Stimulated activated CD8-positive, alpha-beta memory T cell treated with anti-CD3 and anti-CD28 coated beads, Interleukin-12 subunit alpha, Interleukin-12 subunit beta, amount 100 ng/mL, for 4 hours (primary cell): ENCODE measurements at regions not wholly inside any gene's neighbourhood (a gene's known extent, or its start where the extent isn't known, plus 50 kb on each side); places are given as distances from the start of the nearest gene placed in this dataset.

Source experiments
- DNase-seq: peaks from one replicate; pipeline ENCODE4 v3.0.0-alpha.2; 2020; ENCODE audit warnings: low read depth

DNA sequence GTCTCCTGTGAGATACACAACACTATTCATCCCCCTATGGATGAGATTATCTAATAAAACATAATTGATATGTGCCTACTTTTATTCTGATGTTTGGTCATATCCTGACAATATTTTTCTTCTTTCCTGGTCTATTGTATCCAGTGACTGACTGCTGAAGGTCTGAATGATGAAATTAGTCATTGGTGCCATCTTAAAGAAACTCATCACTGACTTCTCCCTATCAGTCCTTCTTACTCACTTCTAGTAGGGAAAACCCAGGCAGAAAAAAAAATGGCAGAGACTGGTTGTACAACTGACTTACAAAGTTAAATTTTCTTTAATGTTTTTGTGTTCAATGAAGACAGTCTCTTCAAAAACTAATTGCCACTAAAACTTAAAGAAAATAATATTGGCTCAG lies 377.4 kb downstream of the HTR7 start:
- no peak for DNase-seq

DNA sequence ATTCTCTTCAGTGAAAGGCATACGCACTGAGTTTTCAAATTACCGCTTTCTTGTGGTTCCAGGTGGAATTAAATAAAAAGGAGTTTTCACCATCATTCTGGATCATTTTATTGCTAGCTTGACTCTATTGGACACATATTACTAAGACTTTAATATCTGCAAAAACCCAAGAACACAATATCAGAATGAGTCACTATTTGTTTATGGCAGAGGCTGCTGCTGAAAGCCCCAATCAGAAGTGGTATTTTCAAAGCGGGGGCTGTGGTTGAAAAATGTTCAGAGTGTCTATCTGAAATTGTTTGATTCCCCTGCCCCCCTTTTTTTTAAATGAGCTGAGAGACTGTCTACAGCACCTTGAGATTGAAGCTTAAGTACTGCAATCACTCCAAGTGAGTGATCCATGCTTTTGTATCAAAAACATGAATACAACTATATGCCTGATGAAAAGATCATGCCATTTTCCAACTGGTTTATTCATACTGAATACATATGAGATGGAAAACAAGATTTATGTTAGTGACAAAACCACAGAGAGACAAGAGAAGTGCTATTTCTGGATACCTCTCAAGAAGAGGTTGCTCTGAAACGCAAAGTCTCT lies 376.4 kb downstream of the HTR7 start:
- DNase-seq = no peak

DNA sequence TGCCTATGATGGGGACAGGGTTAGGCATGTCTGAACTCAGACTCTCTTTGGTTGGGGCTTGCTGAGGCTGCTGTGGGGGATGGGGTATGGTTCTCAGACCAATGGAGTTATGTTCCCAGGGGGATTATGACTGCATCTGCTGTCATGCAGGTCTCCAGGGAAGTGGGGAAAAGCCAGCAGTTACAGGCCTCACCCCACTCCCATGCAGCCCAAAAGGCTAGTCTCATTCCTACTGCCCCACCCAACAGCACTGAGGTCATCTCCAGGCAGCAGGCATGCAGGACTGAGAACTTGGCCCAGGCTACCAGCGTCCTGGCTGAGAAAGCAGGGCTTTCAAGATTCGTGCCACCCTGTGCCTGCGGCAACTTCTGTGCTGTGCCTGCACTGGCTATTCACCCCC lies 373.3 kb downstream of the HTR7 start:
- DNase-seq = no peak

DNA sequence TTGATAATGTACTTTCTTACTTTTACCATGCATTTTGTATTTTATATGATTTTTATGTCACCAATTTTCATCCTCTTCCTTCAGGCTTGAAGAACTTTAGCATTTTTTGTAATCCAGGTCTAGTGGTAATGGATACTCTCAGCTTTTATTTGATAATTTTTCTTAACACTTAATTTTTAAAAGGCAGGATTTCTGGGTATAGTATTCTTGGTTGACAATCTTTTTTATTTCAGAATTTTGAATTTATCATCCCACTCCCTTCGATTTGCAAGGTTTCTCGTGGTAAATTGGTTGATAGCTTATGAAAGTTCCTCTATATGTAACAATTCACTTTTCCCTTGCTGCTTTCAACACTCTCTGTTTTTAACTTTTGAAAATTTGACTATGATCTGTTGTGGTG lies 363.7 kb downstream of the HTR7 start:
- no peak for DNase-seq

DNA sequence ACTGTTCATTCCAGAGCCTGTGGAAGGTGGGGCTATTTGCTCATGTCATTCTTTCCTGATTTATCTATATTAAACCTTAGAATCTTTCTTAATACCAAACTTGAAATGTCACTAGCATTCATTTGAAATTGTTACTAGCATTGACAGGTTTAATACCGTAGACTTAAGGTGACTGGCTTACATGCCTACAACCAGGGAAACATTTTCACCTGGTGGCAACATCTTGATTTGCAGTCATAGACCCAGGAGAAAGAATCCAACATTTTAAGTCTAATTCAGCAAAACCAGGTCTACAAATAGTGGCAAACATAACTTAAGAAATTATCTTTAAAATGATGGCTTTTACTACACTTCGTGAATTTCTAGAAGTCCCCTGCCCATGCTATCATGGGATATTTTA lies 353.7 kb downstream of the HTR7 start:
- no peak for DNase-seq

DNA sequence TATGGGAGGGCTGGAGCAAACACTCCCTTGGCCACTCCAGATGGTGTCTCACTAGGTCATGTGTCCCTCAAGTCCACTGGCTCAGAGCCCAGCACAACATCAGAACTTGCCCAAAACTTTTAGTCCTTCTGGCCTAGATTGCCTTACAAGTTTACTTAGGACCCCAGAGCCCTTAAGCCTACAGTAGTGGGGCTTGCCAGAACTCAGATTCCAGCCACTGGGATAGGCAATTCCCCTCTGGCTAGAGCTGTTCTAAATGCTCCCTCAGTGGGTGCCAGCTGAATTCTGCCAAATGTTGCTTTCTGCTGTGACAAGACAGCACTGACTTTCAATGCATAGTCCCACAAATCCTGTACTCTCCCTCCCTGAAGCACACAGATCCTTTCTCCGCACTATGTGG lies 331.1 kb downstream of the HTR7 start:
- no peak for DNase-seq

DNA sequence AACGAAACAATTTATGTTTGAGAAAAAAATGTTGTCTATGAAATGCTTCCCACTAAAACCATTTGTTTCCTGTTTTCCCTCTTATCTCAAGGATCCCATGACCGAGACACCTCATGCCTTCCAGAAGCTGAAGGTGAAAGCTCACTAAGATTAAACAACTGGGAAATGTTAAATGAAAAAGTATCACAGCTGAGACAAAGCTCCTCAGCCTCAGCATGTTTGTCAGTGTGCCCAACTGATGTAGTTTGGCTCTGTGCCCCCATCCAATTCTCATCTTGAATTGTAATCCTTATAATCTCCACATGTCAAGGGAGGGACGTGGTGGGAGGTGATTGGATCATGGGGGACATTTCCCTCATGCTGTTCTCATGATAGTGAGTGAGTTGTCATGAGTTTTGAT lies 327.3 kb downstream of the HTR7 start:
- no peak for DNase-seq

DNA sequence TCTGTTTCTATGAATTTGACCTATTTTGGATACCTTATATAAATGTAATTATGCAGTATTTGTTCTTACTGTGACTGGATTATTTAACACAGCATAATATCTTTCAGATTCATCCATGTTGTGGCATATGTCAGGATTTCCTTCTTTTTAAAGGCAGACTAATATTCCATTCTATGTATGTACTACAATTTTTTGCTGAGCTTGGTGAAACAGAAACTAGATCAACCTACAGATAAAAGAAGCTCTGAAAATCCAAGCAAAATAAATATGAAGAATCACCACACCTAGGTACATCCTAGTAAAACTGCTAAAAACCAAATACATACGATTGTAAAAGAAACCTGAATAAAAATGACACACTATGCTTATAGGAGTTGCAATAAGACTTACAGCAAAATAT lies 300.5 kb downstream of the HTR7 start:
- no peak for DNase-seq

DNA sequence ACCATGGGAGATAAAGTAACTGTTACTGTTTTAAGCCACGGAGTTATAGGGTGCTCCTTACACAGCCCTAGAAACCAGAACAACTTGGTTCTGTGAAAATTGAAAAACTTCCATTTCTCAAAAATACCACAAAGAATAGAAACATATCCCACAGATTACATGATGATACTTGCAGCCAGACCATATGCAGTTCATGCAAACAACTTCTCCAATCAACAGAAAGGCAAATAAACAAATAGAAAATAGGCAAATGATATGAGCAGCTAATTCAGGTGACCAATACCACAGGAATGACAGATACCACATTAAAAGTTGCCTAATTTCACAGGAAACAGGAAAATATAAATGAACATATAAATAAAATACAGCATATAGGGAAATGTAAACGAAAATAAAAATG lies 297.5 kb downstream of the HTR7 start:
- DNase-seq = no peak

DNA sequence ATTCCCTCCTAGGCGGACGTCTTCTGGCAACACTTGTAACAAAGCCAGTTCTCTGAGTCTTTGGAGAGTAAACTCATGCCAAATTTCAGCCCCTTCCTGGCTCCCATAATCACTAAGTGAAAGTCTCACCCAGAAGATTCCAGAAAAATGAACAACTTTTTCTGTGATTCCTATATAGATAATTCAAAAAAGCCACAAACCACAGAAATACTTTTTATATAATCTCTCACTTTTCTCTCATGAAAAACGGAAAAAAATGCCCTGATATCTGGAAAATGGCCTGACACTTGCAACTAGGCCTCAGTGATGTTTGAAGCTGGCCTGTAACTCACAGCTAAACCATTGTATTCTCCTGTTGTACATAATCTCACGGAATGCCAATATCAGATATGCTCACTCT lies 296.2 kb downstream of the HTR7 start:
- DNase-seq = no peak

DNA sequence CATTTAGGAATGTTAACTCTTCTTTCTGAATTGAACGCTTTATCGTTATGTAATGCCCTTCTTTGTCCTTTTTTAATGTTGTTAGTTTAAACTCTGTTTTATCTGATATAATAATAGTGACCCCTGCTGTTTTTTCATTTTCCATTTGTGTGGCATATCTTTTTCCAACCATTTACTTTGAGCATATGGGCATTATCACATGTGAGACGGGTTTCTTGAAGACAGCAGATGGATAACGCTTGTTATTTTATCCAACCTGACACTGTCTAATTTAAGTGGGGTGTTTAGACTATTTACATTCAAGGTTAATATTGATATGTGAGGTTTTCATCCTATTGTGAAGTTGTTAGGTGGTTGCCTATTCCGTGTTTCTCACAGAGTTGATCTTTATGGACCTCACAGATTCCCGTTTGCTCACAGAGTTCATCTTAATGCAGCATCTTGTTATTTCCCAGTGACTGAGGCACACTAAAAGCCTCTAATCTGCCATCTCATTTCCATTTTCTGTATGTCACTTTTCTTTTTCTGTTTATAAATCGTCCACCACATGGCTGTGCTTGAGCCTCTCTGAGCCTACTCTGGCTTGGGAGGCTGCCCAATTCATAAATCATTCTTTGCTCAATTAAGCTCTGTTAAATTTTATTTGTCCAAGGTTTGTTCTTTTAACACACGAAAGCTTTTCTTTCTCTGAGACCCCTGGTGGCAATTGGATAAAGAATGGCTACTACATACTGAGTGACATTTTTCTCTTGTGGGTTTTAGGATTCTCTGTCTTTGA lies 286.2 kb downstream of the HTR7 start:
- no peak for DNase-seq

DNA sequence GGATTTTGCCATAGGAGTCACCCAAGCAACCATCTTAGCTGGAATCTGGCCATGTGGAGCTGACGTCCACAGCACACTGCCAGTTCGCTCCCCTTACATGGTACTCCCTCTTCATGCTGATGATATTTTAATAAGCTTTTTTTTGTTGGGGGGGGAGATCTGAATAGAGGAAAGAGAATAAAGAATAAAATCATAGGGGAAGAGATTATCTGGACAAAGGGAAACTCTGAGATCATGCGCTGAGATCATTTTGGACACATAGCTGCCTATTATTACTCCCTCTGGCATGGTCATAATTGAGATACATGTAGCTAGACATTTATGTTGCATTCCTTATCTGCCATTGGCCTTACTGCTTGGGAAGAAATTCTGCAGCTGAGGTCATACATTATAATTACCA lies 282.7 kb downstream of the HTR7 start:
- no peak for DNase-seq

DNA sequence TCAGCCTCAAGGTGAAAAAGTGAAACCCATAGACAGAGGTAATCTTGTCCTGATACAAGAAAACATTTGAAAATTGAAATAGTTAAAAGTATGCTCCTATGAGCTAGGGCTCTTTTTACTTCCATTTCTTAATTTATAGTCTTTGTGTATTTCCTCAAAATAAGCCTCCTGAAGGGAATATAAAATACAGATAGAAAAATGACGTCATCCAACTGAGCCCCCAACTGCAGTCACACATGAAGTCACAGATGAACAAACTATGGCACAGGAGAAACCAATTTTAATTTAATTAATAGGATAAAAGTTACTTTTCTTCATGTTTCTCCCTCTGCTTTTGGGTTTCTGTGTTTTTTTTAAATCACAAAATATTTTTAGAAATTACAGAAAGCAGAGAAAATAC lies 280.3 kb downstream of the HTR7 start:
- no peak for DNase-seq

DNA sequence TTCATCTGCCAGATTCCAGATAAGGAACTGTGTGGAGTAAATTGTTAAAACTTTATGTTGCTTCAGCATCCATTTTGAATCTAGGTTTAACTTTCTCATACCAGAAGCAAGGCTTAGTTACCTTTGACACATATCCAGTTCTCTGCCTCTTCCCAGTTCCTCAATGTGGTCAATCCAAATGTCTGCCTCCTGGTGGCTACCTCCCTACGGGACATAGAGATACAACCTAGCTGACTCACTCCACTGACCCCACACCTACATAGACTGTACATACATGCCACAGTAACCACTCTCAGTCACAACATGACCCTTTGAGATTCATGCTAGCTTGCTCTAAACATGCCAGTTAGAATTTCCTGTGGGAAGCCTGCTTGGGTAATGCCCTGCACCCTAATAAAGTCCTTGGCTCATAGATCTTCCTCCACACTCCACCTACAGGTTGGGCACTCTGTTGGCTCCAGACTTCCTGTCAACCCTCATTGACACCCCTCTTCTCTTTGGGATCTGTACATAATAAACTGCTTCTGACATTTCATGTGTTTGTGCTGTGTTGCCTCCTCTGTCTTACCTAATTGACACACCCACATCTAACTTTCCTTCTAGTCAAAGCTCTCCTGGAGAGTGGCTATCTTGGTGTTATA lies 278.1 kb downstream of the HTR7 start:
- DNase-seq = no peak

DNA sequence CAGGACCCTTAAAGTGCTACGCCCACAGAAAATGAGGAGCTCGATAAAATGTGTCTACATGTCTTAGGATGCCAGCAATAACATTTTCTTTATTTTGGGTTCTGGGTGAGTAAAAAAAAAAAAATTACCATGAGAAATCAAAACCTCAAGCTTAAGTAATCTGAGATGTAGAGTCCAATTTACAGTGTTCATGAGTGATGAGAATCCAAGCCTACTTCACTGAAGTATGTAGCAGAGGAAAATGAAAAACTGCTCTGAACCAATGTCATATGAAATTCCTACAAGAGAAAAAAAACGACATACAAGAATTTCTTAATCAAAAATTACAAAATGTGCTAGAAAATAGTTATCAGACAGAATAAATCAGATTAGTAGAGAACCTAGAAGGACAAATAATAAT lies 274.4 kb downstream of the HTR7 start:
- no peak for DNase-seq

DNA sequence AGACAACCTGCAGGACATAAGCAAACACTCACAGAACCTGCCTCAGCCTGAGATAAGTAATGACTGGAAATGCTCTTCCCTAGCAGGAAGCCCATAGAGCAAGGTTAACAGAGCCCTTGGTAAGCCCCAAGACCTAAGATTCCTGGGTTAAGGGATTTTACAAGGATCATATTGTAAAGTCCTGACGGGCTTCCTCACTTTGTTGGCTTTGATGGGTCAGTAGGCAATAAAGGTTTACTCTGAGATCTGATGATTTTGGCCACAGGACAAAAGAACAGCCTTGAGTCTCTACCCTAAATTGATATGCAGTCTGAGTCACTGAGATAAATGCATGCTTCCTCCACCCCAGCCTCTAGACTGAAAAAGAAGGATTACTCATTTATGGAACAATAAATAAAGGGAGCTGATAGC lies 270.8 kb downstream of the HTR7 start:
- no peak for DNase-seq

DNA sequence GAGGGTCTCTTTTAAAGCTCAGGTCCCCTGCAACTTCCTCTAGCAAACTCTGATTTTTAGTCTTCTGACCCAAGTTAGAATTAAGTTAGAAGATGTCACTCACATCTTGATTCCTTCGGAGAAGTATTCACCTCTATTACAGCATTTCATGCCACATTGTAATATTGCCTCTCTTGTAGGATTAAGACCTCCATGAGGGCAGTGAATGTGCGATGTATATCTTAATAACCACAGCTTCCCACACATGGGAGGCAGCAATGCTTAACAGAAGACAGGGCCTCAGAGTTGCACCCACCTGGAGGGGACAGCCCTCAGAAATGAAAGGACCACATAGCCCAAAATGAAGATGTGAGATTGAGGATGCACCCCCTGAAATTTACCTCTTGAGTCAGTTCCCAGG lies 270.3 kb downstream of the HTR7 start:
- DNase-seq = no peak

DNA sequence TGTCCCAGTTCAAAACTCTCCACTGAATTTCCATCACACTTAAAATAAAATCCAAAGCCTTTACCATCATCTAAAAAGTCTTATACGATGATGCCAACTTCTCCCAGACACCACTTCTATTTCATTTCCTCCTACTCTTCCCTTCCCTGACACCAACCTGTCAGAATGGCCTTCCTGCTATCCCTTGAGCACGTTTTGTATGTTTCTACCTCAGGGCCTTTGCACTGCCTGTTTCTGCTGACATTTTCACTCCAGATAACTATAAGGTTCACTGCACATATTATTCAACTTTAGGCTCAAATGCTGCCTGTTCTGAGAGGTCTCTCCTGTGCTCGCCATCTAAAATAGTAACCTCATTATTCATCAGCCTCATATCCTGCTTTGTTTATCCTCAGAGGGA lies 269.6 kb downstream of the HTR7 start:
- DNase-seq = no peak

DNA sequence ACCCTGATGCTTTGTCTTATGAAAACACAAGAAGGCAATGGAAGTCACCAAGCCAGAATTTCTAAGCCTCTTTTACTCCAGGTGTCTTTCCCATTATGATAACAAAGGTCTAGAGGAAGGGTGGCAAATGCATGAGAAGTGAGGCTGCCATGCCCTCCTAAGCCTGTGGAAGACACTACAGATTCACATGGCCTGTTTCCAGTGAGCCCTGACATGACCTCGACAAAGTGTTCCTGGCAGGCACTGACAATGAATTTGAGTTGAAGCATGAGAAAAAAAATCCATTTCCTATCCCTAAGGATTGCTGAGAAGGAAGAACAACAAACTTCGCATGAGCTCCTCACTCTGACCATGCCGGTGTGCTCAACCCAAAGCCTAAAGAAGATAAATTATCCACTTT lies 268.0 kb downstream of the HTR7 start:
- DNase-seq = no peak

DNA sequence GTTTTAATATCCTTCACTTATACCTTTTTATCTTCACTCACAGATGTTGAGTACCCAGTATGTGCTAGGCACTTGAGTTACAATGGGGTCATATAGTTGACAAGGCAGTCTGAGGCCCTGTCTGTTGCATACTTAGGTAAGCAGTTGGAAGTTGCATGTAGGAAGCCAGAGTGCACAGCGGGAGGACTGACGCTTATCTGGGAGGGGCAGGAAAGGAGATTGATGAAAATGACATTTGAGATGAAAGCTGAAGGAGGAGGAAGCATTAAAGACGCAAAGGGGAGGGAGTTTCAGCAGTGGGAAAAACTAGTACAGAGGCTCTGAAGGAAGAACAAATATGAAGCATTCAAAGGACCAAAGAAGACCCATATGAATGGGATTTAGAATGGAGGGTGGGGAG lies 266.2 kb downstream of the HTR7 start:
- no peak for DNase-seq

DNA sequence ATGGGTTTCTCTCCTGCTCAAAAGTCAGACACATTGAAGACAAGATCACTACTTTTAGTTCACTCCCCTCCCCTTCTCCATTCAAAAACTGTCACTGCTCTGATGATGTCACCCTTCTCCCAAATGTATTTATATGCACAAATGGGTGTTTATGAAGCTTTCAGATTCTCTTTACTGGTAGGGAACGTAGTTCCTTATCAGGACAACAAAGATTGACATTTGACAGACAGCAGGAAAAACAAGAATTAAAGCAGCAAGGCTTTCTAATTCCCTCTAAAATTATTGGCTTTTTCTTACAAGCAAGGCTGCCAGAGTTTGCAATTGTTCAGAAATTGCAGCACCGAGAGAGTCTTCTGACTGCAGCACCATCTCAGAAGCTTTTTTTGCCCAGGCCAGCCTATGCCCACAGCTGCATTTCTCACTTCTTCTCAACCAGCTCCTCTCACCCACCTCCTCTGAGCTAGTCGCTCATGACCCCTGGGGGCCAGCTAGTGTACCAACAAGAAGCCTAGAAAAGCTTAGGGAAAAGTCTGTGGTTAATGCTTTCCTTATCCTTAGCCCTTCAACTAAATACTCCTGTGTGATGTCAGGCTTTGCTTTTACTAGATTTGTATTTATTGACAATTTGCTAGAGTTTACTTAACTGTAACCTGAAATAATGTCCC lies 265.1 kb downstream of the HTR7 start:
- DNase-seq = no peak

DNA sequence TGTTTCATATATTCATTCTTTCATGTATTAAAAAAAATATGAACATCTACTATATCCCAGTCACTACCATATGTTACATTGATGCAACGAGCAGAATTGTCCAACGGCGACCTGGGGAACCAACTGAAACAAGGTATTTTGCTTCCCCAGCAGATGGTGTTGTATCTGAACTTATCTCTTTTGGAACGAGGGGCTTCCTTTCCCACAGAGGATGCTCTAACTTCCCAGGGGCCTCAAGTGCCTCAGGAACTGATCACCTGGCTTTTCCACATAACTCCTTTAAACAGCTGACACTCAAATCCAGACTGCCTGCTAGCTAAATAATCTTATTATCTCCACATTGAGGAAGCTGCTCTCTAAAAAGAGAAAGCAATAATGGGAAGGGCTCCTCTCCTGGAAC lies 259.3 kb downstream of the HTR7 start:
- no peak for DNase-seq
